B cell (primary cell): ENCODE measurements at regions not wholly inside any gene's neighbourhood (a gene's known extent, or its start where the extent isn't known, plus 50 kb on each side); places are given as distances from the start of the nearest gene placed in this dataset.

Experiments used
- ATAC-seq: fragments of 200-7000 bp; cut with Tn5 transposase; one replicate; pipeline ENCODE4 v1.10.0; 2021; ENCODE audit warnings: low read depth, mild to moderate bottlenecking, moderate number of reproducible peaks, moderate library complexity
- CTCF ChIA-PET: fragments of 350-600 bp; sonication (Branson Sonifier 250); formaldehyde crosslinking; loops from one replicate; lab custom pipeline; 2021; ENCODE audit warnings: antibody characterized with exemption, inconsistent platforms; lab: Charles Lee
- POLR2A ChIA-PET: fragments of 350-600 bp; sonication (Branson Sonifier 250); formaldehyde crosslinking; loops from one replicate; lab custom pipeline; 2021; ENCODE audit warnings: antibody characterized with exemption; lab: Charles Lee
- DNase-seq: peaks from one replicate; pipeline ENCODE4 v3.0.0; 2013
- H2AFZ ChIP-seq: 2 replicates; pipeline ENCODE4 v1.6.1; 2012; ENCODE audit warnings: mild to moderate bottlenecking, low read depth, low read length; ENCODE audit not compliant: insufficient read depth, poor library complexity, severe bottlenecking
- H3K27ac ChIP-seq, 2 donors: 1 replicate in 1 of 2; 2 replicates in 1 of 2; pipeline ENCODE4 v1.5.1; 2012 to 2013; ENCODE audit warnings: low read length in 2 of 2, mild to moderate bottlenecking in 2 of 2, moderate library complexity in 1 of 2
- H3K27me3 ChIP-seq, 4 experiments: fragments of 200-600 bp in 1 of 4; sonication (generic) in 1 of 4; replicated peaks in 1 of 4; 1 replicate in 2 of 4; 2 replicates in 2 of 4; pipeline versions ENCODE4 v1.6.1 to v1.7.0; 2013 to 2016; ENCODE audit warnings: low read length in 3 of 4, mild to moderate bottlenecking in 2 of 4, mixed read lengths in 1 of 4, moderate library complexity in 1 of 4; ENCODE audit not compliant: insufficient read depth in 4 of 4, control insufficient read depth in 3 of 4; ENCODE audit errors: control extremely low read depth in 1 of 4
- H3K36me3 ChIP-seq, 2 experiments: replicated peaks in 1 of 2; 1 replicate in 1 of 2; 2 replicates in 1 of 2; pipeline versions ENCODE4 v1.6.1 to v1.7.1; 2013; ENCODE audit warnings: low read length in 1 of 2; ENCODE audit not compliant: insufficient read depth in 2 of 2, control insufficient read depth in 1 of 2; ENCODE audit errors: control extremely low read depth in 1 of 2, extremely low read depth in 1 of 2
- H3K4me1 ChIP-seq, 2 donors: fragments of 200-600 bp in 1 of 2; sonication (generic) in 1 of 2; 1 replicate in 1 of 2; 2 replicates in 1 of 2; pipeline versions ENCODE4 v1.5.1 to v1.6.1; 2013 to 2017; ENCODE audit warnings: low read length in 2 of 2; ENCODE audit not compliant: control insufficient read depth in 2 of 2, insufficient read depth in 2 of 2
- H3K4me2 ChIP-seq: replicated peaks from 2 replicates; pipeline ENCODE3; 2012; ENCODE audit warnings: mild to moderate bottlenecking, low read depth, low read length; ENCODE audit not compliant: poor library complexity, severe bottlenecking
- H3K4me3 ChIP-seq, 5 experiments: fragments of 200-600 bp in 1 of 5; sonication (generic) in 1 of 5; 1 replicate in 3 of 5; 2 replicates in 2 of 5; pipeline versions ENCODE4 v1.5.1 to v1.7.0; 2011 to 2016; ENCODE audit warnings: low read length in 4 of 5, mild to moderate bottlenecking in 4 of 5, low read depth in 2 of 5, control low read depth in 1 of 5, moderate library complexity in 1 of 5; ENCODE audit not compliant: insufficient read depth in 1 of 5; ENCODE audit errors: control extremely low read depth in 1 of 5, extremely low read depth in 1 of 5
- H3K79me2 ChIP-seq: fragments of 200-600 bp; sonication (generic); one replicate; pipeline ENCODE4 v1.6.0; 2016; ENCODE audit warnings: low read length; ENCODE audit not compliant: control insufficient read depth, insufficient read depth
- H3K9ac ChIP-seq: fragments of 200-600 bp; sonication (generic); 2 replicates; pipeline ENCODE4 v1.6.1; 2017; ENCODE audit warnings: mild to moderate bottlenecking, low read length, moderate library complexity
- H3K9me3 ChIP-seq, 3 donors: one replicate each; pipeline versions ENCODE4 v1.6.1 to v1.7.1; 2013; ENCODE audit warnings: low read length in 2 of 3; ENCODE audit not compliant: control insufficient read depth in 2 of 3, insufficient read depth in 1 of 3; ENCODE audit errors: control extremely low read depth in 1 of 3
- H4K20me1 ChIP-seq: 2 replicates; pipeline ENCODE4 v1.6.0; 2012; ENCODE audit warnings: mild to moderate bottlenecking, low read length; ENCODE audit not compliant: insufficient read depth, control insufficient read depth, poor library complexity, severe bottlenecking
- H3K27ac Mint-ChIP-seq: one replicate; pipeline ENCODE4 v1.8.0; 2021; ENCODE audit warnings: mixed read lengths
- H3K27me3 Mint-ChIP-seq: one replicate; pipeline ENCODE4 v1.8.0; 2021; ENCODE audit warnings: mixed read lengths
- H3K4me1 Mint-ChIP-seq: one replicate; pipeline ENCODE4 v1.8.0; 2021; ENCODE audit warnings: mixed read lengths
- H3K4me3 Mint-ChIP-seq: one replicate; pipeline ENCODE4 v1.8.0; 2021; ENCODE audit warnings: mixed read lengths
- H3K9me3 Mint-ChIP-seq: one replicate; pipeline ENCODE4 v1.8.0; 2022; ENCODE audit warnings: mixed read lengths; ENCODE audit not compliant: insufficient read depth
- EZH2 ChIP-seq: IDR thresholded peaks from 2 replicates; pipeline ENCODE4 v1.6.1; 2012; ENCODE audit warnings: borderline replicate concordance, low read depth, mild to moderate bottlenecking, moderate library complexity, low read length; ENCODE audit not compliant: insufficient read depth, poor library complexity, severe bottlenecking
- WGBS: methylation state at CpG from one replicate; pipeline ENCODE4 v1.1.5; 2013; ENCODE audit warnings: missing lambda C conversion rate; ENCODE audit not compliant: insufficient coverage; 5-methylcytosine and 5-hydroxymethylcytosine counted together
- intact Hi-C: fragments of 100-400 bp; cut with micrococcal nuclease; formaldehyde crosslinking; loops from one replicate; pipeline ENCODE4 v1.10.0; 2022
- TF ChIP-seq, protein P1 (sequence below): fragments of 200-600 bp; IDR thresholded peaks from one replicate; pipeline ENCODE4 v1.8.0; 2022; ENCODE audit warnings: antibody characterized with exemption, mild to moderate bottlenecking

DNA sequence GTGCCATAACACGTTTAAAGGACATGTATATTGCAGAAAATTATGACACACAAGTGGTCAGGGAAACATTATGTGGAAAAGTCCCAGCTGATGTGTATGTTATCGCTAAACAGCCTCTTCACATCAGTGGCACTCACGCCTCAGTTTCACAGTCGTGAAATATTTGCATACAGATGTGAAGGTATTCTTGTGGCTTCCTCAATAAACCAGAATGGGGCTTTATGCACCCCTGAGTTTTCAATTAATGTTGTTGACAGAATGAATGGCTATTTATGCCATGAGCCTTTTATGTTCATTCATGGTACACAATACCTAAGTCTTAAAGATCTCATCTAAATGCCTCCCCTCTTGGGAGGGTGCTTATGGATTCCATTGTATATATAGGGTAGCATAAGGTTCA lies 202.1 kb upstream of the ADGRL2 start:
- DNase-seq: no peak
- no peaks in the 10 kb centered on the region for H3K9me3 ChIP-seq
- H3K27ac ChIP-seq: no peak overlapping the region
- H3K27me3 Mint-ChIP-seq: no peaks in the 10 kb centered on the region
- no peaks in the 10 kb centered on the region for H3K9me3 Mint-ChIP-seq
- intact Hi-C loops: no loop called here
- no peak for ATAC-seq
- no CpG with 5 or more reads among the region's 4 CpGs for WGBS
- ChIA-PET POLR2A (no interaction called here), CTCF (no interaction called here)
- H2AFZ ChIP-seq: no peak overlapping the region
- no peaks in the 10 kb centered on the region for H3K79me2 ChIP-seq
- no peak overlapping the region for H3K9ac ChIP-seq
- no peaks in the 10 kb centered on the region for H3K4me1 Mint-ChIP-seq
- H3K4me2 ChIP-seq: no peak overlapping the region
- no peak overlapping the region for H3K27ac Mint-ChIP-seq
- no peaks in the 10 kb centered on the region for H3K4me1 ChIP-seq
- H3K4me3 Mint-ChIP-seq: no peak overlapping the region
- no peak for TF ChIP-seq EZH2
- TF ChIP-seq, protein P1, sequence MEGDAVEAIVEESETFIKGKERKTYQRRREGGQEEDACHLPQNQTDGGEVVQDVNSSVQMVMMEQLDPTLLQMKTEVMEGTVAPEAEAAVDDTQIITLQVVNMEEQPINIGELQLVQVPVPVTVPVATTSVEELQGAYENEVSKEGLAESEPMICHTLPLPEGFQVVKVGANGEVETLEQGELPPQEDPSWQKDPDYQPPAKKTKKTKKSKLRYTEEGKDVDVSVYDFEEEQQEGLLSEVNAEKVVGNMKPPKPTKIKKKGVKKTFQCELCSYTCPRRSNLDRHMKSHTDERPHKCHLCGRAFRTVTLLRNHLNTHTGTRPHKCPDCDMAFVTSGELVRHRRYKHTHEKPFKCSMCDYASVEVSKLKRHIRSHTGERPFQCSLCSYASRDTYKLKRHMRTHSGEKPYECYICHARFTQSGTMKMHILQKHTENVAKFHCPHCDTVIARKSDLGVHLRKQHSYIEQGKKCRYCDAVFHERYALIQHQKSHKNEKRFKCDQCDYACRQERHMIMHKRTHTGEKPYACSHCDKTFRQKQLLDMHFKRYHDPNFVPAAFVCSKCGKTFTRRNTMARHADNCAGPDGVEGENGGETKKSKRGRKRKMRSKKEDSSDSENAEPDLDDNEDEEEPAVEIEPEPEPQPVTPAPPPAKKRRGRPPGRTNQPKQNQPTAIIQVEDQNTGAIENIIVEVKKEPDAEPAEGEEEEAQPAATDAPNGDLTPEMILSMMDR: no peak
- no peaks in the 10 kb centered on the region for H3K36me3 ChIP-seq
- no peaks in the 10 kb centered on the region for H4K20me1 ChIP-seq
- no peaks in the 10 kb centered on the region for H3K27me3 ChIP-seq
- H3K4me3 ChIP-seq: no peak overlapping the region

DNA sequence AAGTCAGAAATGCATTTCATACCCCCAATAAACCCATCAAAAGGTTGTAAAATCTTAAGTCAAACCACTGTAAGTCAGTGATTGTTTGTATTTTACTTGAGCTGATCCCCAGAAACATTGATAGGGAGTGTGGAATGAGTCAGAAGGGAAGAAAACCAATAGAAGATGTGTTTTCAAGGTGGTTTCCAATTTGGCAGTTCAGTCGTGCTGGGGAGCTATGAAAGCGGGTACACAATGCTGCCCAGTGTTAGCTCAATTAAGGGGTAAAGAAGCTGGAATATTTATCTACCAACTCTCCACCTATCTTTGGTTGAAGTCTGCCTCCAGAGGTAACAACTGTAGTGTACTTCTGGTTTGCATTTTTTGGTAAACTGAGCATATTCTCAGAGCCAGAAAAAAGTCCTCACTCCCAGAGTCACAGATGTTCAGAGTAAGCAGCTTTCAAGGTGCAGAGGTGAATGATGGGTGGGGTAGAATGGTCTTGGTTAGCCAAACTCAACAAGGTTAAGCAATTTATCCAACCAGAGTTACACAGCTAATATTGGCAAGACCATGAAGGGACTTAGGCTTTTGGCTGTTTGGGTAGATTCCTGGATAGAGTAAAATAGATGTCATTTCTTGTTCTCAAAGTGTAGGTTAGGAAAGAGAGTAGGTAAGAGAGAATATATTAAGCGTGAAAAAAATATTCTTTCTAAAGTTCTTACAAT lies 202.9 kb upstream of the ADGRL2 start:
- no peaks in the 10 kb centered on the region for H3K27me3 Mint-ChIP-seq
- no peaks in the 10 kb centered on the region for H3K36me3 ChIP-seq
- H3K9me3 Mint-ChIP-seq: no peaks in the 10 kb centered on the region
- no peaks in the 10 kb centered on the region for H3K4me1 Mint-ChIP-seq
- DNase-seq (no peak), ATAC-seq (no peak)
- H3K79me2 ChIP-seq: no peaks in the 10 kb centered on the region
- no peak overlapping the region for H3K27ac ChIP-seq
- ChIA-PET POLR2A (no interaction called here), CTCF (no interaction called here)
- WGBS: no CpG with 5 or more reads among the region's 3 CpGs
- TF ChIP-seq, protein P1: no peak
- no peak for TF ChIP-seq EZH2
- no peaks in the 10 kb centered on the region for H3K27me3 ChIP-seq
- H3K9me3 ChIP-seq: no peaks in the 10 kb centered on the region
- no peaks in the 10 kb centered on the region for H4K20me1 ChIP-seq
- no peak overlapping the region for H2AFZ ChIP-seq
- H3K9ac ChIP-seq: no peak overlapping the region
- intact Hi-C loops: no loop called here
- no peak overlapping the region for H3K4me3 ChIP-seq
- no peak overlapping the region for H3K4me3 Mint-ChIP-seq
- H3K27ac Mint-ChIP-seq: no peak overlapping the region
- H3K4me1 ChIP-seq: no peaks in the 10 kb centered on the region
- no peak overlapping the region for H3K4me2 ChIP-seq
